ENCODE measurements at regions not wholly inside any gene's neighbourhood (a gene's known extent, or its start where the extent isn't known, plus 50 kb on each side); places are given as distances from the start of the nearest gene placed in this dataset.

- H3K27me3 Mint-ChIP-seq: no peaks in the 10 kb centered on the region
- no peaks in the 10 kb centered on the region for H3K36me3 Mint-ChIP-seq (ENCODE audit: low read depth)
- ChIA-PET POLR2A (no interaction called here), CTCF (no interaction called here)
- H3K4me1 Mint-ChIP-seq: no peaks in the 10 kb centered on the region
- no peak for ATAC-seq (ENCODE audit: low read depth)
- H3K9me3 Mint-ChIP-seq: peaks cover 4% of the 10 kb centered on the region
- no peak overlapping the region for H3K27ac Mint-ChIP-seq
- intact Hi-C loops (cut with micrococcal nuclease): no loop called here
- H3K4me3 Mint-ChIP-seq: no peak overlapping the region
- DNase-seq: no peak
- TF ChIP-seq CTCF (IDR thresholded peaks at IDR 0.05): no peak
Observed at GRCh38 chr2:2422621-2423020, 91.5 kb upstream of the MYT1L start.

DNA sequence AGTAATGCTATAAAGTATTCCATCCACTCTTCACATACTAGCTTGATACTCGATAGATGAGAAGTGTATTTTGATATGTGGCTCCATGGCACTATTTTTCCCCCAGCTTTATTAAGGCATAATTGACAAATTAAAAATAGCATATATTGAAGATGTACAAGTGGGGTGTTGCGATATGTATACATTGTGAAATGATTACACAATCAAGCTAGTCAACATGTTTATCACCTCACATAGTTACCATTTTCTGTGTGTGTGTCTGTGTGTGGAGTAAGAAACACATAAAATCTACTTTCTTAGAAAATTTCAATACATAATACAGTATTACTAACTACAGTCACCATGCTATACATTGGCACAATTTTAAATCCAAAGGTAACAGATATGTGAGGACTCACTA is 82.5 kb upstream of the MYT1L start:
- Mint-ChIP-seq H3K9me3 (no peaks in the 10 kb centered on the region), H3K4me3 (no peak overlapping the region), H3K27ac (no peak overlapping the region), H3K36me3 (ENCODE audit: low read depth) (no peaks in the 10 kb centered on the region), H3K27me3 (no peaks in the 10 kb centered on the region), H3K4me1 (no peaks in the 10 kb centered on the region)
- DNase-seq (no peak), ATAC-seq (ENCODE audit: low read depth) (no peak)
- TF ChIP-seq CTCF (IDR thresholded peaks at IDR 0.05): no peak
- intact Hi-C loops (cut with micrococcal nuclease): no loop called here
- CTCF ChIA-PET: no interaction called here
- POLR2A ChIA-PET: no interaction called here

- no peak for ATAC-seq (ENCODE audit: low read depth)
- Mint-ChIP-seq H3K4me3 (no peak overlapping the region), H3K27me3 (no peaks in the 10 kb centered on the region), H3K36me3 (ENCODE audit: low read depth) (no peaks in the 10 kb centered on the region), H3K27ac (no peak overlapping the region), H3K4me1 (no peaks in the 10 kb centered on the region), H3K9me3 (peaks cover 4% of the 10 kb centered on the region)
- CTCF ChIA-PET: no interaction called here
- POLR2A ChIA-PET: no interaction called here
- intact Hi-C loops (cut with micrococcal nuclease): no loop called here
- no peak for DNase-seq
- TF ChIP-seq CTCF (IDR thresholded peaks at IDR 0.05): no peak
Observed at GRCh38 chr2:2410987-2411386, 79.9 kb upstream of the MYT1L start.

DNA sequence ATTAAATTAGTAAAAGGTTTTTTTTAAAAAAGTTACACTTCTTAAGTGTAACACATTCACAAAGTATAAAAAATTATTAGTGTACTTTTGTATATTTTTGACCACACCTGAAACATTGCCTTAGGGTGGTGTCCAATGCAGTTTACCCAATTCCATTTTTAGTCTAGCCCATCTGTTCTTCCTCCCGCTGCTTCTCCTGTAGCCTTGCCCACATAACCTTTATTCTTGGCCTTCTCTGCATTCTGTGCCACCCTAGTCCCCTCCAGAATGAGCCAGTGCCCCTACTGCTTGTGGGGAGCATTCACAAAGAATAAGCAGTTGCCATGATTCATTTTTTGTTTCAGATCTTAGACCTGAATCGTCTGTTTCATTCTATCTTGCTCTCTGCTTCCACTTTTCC is 78.4 kb upstream of the MYT1L start:
- Mint-ChIP-seq H3K9me3 (peaks cover 12% of the 10 kb centered on the region), H3K4me3 (no peak overlapping the region), H3K4me1 (no peaks in the 10 kb centered on the region), H3K27me3 (no peaks in the 10 kb centered on the region), H3K36me3 (ENCODE audit: low read depth) (no peaks in the 10 kb centered on the region), H3K27ac (no peak overlapping the region)
- ChIA-PET POLR2A (no interaction called here), CTCF (no interaction called here)
- ATAC-seq (ENCODE audit: low read depth): no peak
- no peak for DNase-seq
- intact Hi-C loops (cut with micrococcal nuclease): no loop called here
- TF ChIP-seq CTCF (IDR thresholded peaks at IDR 0.05): no peak

DNA sequence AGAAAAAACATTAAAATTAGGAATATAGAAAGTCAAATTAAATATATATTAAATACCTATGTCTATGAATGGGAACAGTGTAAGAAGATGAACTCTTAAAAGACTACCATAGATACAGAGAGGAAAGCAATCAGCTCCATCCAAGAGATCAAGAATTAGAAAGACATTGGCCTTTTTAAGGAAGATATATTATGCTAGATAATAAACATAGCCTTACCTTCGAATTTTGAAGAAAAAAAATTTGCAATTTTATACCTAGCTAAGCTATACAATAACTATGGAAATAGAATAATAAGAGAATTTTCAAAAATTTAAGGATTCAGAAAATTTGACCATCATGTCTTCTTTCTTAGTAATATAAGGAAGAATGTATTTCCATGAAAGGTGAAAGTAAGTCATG is 74.7 kb upstream of the MYT1L start:
- ATAC-seq (ENCODE audit: low read depth) (no peak), DNase-seq (no peak)
- no peaks in the 10 kb centered on the region for H3K27me3 Mint-ChIP-seq
- ChIA-PET CTCF (no interaction called here), POLR2A (interaction anchor here (0.6 kb wide), 1 partner anchor 738 kb away, joined by 3 read pairs; no protein-coding TSS in a partner anchor)
- intact Hi-C loops (cut with micrococcal nuclease): no loop called here
- TF ChIP-seq CTCF (IDR thresholded peaks at IDR 0.05): no peak
- no peaks in the 10 kb centered on the region for H3K4me1 Mint-ChIP-seq
- no peak overlapping the region for H3K4me3 Mint-ChIP-seq
- H3K36me3 Mint-ChIP-seq (ENCODE audit: low read depth): no peaks in the 10 kb centered on the region
- no peak overlapping the region for H3K27ac Mint-ChIP-seq
- H3K9me3 Mint-ChIP-seq: peaks cover 19% of the 10 kb centered on the region
